ENCODE measurements at regions not wholly inside any gene's neighbourhood (a gene's known extent, or its start where the extent isn't known, plus 50 kb on each side); places are given as distances from the start of the nearest gene placed in this dataset.

GRCh38 chr2:53091183-53091582 is 676.4 kb upstream of the CHAC2 start:
- ATAC-seq = no peak

DNA sequence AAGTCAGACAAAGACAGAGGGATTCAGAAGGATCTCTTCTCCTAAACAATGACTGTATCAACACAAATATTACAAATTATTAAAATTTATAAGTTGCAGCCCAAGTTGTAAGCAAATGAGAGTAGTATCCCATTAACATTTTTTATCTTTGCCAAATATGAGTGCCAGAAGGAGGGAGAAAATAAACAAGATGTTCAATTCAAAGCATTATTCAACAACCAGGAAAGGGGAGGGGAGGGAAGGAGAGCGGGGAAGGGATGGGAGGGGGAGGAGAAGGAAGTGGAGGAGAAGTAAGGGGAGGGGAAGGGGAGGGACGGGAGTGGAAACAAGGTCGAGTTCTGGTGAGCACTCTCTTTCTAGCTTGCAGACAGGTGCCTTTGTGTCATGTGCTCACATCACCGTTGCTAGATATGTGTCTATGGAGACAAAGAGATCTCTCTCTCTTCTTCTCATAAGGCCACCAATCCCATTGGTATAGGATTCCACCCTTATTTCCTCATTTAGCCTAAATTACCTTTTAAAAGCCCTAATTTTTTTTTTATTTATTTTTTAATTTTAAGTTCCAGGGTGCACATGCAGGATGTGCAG is 679.6 kb upstream of the CHAC2 start:
- ATAC-seq = no peak
- no peaks in the 10 kb centered on the region for H3K36me3 ChIP-seq (ENCODE audit: control insufficient read depth in 2 of 2, insufficient read depth in 2 of 2, low read length in 1 of 2)
- H2AFZ ChIP-seq (ENCODE audit: control insufficient read depth, low read depth, low read length) = no peak overlapping the region
- no peaks in the 10 kb centered on the region for H3K27me3 ChIP-seq (replicated peaks in 1 of 2; ENCODE audit: control insufficient read depth in 2 of 2, insufficient read depth in 2 of 2, low read length in 1 of 2)
- no peaks in the 10 kb centered on the region for H3K4me1 ChIP-seq (ENCODE audit: control insufficient read depth, insufficient read depth, low read length)
- no peak overlapping the region for H3K27ac ChIP-seq (ENCODE audit: control insufficient read depth, insufficient read depth)
- no peak for FAIRE-seq
- no peak overlapping the region for H3K9ac ChIP-seq (ENCODE audit: control insufficient read depth, insufficient read depth, low read length)
- no peaks in the 10 kb centered on the region for H4K20me1 ChIP-seq (ENCODE audit: control insufficient read depth, insufficient read depth)
- H3K79me2 ChIP-seq (ENCODE audit: control insufficient read depth, insufficient read depth, low read length) = no peaks in the 10 kb centered on the region
- ChIA-PET SMC1A (ENCODE audit: uncharacterized antibody, unreplicated experiment) (no interaction called here), RAD21 (ENCODE audit: unreplicated experiment) (no interaction called here), POLR2A (no interaction called here), CTCF (no interaction called here)
- in situ Hi-C loops (cut with MboI) (no loop called here), intact Hi-C loops (cut with micrococcal nuclease; ENCODE audit: unreplicated experiment) (no loop called here)
- H3K4me3 ChIP-seq = no peak overlapping the region
- BruUV-seq (replicated peaks) = no TSS peak
- DNase-seq (ENCODE audit: low read depth, low spot score) = no peak
- no peaks in the 10 kb centered on the region for H3K9me3 ChIP-seq (replicated peaks; ENCODE audit: control insufficient read depth, insufficient read depth, low read length)
- H3K4me2 ChIP-seq (ENCODE audit: control insufficient read depth, insufficient read depth) = no peak overlapping the region
- TF ChIP-seq TAF1 (IDR thresholded peaks at IDR 0.05; ENCODE audit: borderline replicate concordance, low read depth, low read length) (no peak), PAX5 (IDR thresholded peaks at IDR 0.05; ENCODE audit: borderline replicate concordance, low read depth, low read length) (no peak), ZNF207 (IDR thresholded peaks at IDR 0.05; ENCODE audit: borderline replicate concordance) (no peak), SMAD5 (IDR thresholded peaks at IDR 0.05; ENCODE audit: low read depth) (no peak), MEF2A (IDR thresholded peaks at IDR 0.05; ENCODE audit: insufficient read depth, low read depth, low read length) (no peak), RBBP5 (conservative IDR thresholded peaks at IDR 0.05) (no peak)
- whole genome bisulfite sequencing (ENCODE audit: insufficient coverage, insufficient replicate concordance, low lambda C conversion rate, missing lambda C conversion rate) = 7% methylated on average over 1 of the region's 4 CpGs

More at GRCh38 chr2:53091183-53091582, 676.4 kb upstream of the CHAC2 start:
- ChIA-PET SMC1A (ENCODE audit: uncharacterized antibody, unreplicated experiment) (no interaction called here), CTCF (no interaction called here), RAD21 (ENCODE audit: unreplicated experiment) (no interaction called here), POLR2A (no interaction called here)
- H3K36me3 ChIP-seq (ENCODE audit: control insufficient read depth in 2 of 2, insufficient read depth in 2 of 2, low read length in 1 of 2) = no peaks in the 10 kb centered on the region
- FAIRE-seq (no peak), DNase-seq (ENCODE audit: low read depth, low spot score) (no peak)
- intact Hi-C loops (cut with micrococcal nuclease; ENCODE audit: unreplicated experiment) = no loop called here
- in situ Hi-C loops (cut with MboI) = no loop called here
- H3K79me2 ChIP-seq (ENCODE audit: control insufficient read depth, insufficient read depth, low read length) = no peaks in the 10 kb centered on the region
- no peak overlapping the region for H3K4me3 ChIP-seq
- no peaks in the 10 kb centered on the region for H3K9me3 ChIP-seq (replicated peaks; ENCODE audit: control insufficient read depth, insufficient read depth, low read length)
- TF ChIP-seq BRCA1 (IDR thresholded peaks at IDR 0.05; ENCODE audit: low read depth, low read length) (no peak), ZZZ3 (IDR thresholded peaks at IDR 0.05; ENCODE audit: control insufficient read depth, insufficient read length, low read depth) (no peak)
- H3K4me1 ChIP-seq (ENCODE audit: control insufficient read depth, insufficient read depth, low read length) = no peaks in the 10 kb centered on the region
- no peak overlapping the region for H3K27ac ChIP-seq (ENCODE audit: control insufficient read depth, insufficient read depth)
- H2AFZ ChIP-seq (ENCODE audit: control insufficient read depth, low read depth, low read length) = no peak overlapping the region
- H4K20me1 ChIP-seq (ENCODE audit: control insufficient read depth, insufficient read depth) = no peaks in the 10 kb centered on the region
- no peaks in the 10 kb centered on the region; a peak in 1 of 4 replicates for H3K27me3 ChIP-seq (replicated peaks in 1 of 2; ENCODE audit: control insufficient read depth in 2 of 2, insufficient read depth in 2 of 2, low read length in 1 of 2)
- no TSS peak for BruUV-seq (replicated peaks)
- no peak overlapping the region for H3K9ac ChIP-seq (ENCODE audit: control insufficient read depth, insufficient read depth, low read length)
- H3K4me2 ChIP-seq (ENCODE audit: control insufficient read depth, insufficient read depth) = no peak overlapping the region
